ENCODE measurements at regions not wholly inside any gene's neighbourhood (a gene's known extent, or its start where the extent isn't known, plus 50 kb on each side); places are given as distances from the start of the nearest gene placed in this dataset.

DNA sequence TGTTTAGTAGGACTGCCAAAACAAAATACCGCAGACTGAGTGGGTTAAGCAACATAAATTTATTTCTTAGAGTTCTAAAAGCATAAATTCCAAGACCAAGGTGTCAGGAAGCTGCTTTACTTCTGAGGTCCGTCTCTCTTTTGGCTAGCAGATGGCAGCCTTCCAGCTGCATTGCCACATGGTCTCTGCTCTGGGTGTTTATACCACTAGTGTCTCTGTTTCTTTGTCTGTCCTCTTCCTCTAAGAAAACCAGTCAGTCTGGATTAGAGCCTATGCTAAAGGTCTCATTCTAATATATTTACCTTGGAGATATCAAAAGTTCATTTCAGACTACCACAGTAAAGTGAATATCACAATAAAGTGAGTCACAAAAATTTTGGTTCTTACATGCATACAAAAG lies 519.8 kb downstream of the COL11A1 start:
- H4K20me1 ChIP-seq (ENCODE audit: insufficient read depth) = no peaks in the 10 kb centered on the region
- TF ChIP-seq SMC3 (conservative IDR thresholded peaks at IDR 0.05; ENCODE audit: poor library complexity) (no peak), EP300 (conservative IDR thresholded peaks at IDR 0.05; ENCODE audit: poor library complexity, severe bottlenecking) (no peak), EZH2 (IDR thresholded peaks at IDR 0.05; ENCODE audit: borderline replicate concordance, insufficient read depth, low read length, poor library complexity, severe bottlenecking) (no peak), TAF1 (IDR thresholded peaks at IDR 0.05; ENCODE audit: low read depth) (no peak), POLR2AphosphoS5 (IDR thresholded peaks at IDR 0.05) (no peak)
- no peaks in the 10 kb centered on the region for H3K9me3 ChIP-seq (ENCODE audit: low read length)
- no peak overlapping the region for H3K27ac ChIP-seq (ENCODE audit: low read length)
- no peak overlapping the region for H2AFZ ChIP-seq (ENCODE audit: low read depth, low read length)
- no peak overlapping the region for H3K4me3 ChIP-seq (ENCODE audit: low read length)
- H3K9ac ChIP-seq (ENCODE audit: low read length) = no peak overlapping the region
- H3K79me2 ChIP-seq (replicated peaks; ENCODE audit: insufficient read depth, low read length) = no peaks in the 10 kb centered on the region
- no peaks in the 10 kb centered on the region for H3K36me3 ChIP-seq (ENCODE audit: insufficient read depth, low read length)
- no peaks in the 10 kb centered on the region for H3K27me3 ChIP-seq (ENCODE audit: insufficient read depth, low read depth, low read length)
- no peaks in the 10 kb centered on the region for H3K9me2 ChIP-seq (ENCODE audit: insufficient read depth, low read length)
- H3K4me2 ChIP-seq (ENCODE audit: low read length) = no peak overlapping the region
- H3F3A ChIP-seq (ENCODE audit: insufficient read depth, low read length, poor library complexity, severe bottlenecking) = no peaks in the 10 kb centered on the region

DNA sequence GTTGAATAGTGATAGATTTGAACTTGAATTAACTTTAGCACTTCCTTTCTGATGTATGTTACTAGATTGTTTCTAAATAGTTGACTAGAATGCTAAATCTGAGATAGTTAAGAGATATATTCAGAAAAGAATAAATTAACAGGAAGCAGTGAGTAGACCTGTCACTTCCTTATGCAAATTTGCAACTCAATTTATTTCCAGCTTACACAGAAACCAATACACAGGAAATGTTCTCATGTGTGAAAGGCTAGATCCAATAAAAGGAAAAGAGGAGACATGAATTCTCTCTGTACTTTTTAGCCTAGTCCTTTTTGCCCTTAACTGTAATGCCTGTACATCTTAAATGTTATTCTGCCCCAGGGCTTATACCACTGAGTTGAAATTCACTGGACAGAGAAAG lies 522.3 kb downstream of the COL11A1 start:
- no peaks in the 10 kb centered on the region for H3K27me3 ChIP-seq (ENCODE audit: insufficient read depth, low read depth, low read length)
- no peak overlapping the region for H3K9ac ChIP-seq (ENCODE audit: low read length)
- H3K79me2 ChIP-seq (replicated peaks; ENCODE audit: insufficient read depth, low read length) = no peaks in the 10 kb centered on the region
- H3K4me2 ChIP-seq (ENCODE audit: low read length) = no peak overlapping the region
- H2AFZ ChIP-seq (ENCODE audit: low read depth, low read length) = no peak overlapping the region
- H3K4me3 ChIP-seq (ENCODE audit: low read length) = no peak overlapping the region
- no peaks in the 10 kb centered on the region for H4K20me1 ChIP-seq (ENCODE audit: insufficient read depth)
- H3K9me2 ChIP-seq (ENCODE audit: insufficient read depth, low read length) = no peaks in the 10 kb centered on the region
- no peaks in the 10 kb centered on the region for H3K9me3 ChIP-seq (ENCODE audit: low read length)
- H3F3A ChIP-seq (ENCODE audit: insufficient read depth, low read length, poor library complexity, severe bottlenecking) = no peaks in the 10 kb centered on the region
- no peak overlapping the region for H3K27ac ChIP-seq (ENCODE audit: low read length)
- no peak for TF ChIP-seq CTCF (IDR thresholded peaks at IDR 0.05; ENCODE audit: poor library complexity, severe bottlenecking)
- TF ChIP-seq TAF1 (IDR thresholded peaks at IDR 0.05; ENCODE audit: low read depth) = no peak
- no peak for TF ChIP-seq EP300 (conservative IDR thresholded peaks at IDR 0.05; ENCODE audit: poor library complexity, severe bottlenecking)
- no peak for TF ChIP-seq RAD21 (conservative IDR thresholded peaks at IDR 0.05)
- TF ChIP-seq, protein P1, sequence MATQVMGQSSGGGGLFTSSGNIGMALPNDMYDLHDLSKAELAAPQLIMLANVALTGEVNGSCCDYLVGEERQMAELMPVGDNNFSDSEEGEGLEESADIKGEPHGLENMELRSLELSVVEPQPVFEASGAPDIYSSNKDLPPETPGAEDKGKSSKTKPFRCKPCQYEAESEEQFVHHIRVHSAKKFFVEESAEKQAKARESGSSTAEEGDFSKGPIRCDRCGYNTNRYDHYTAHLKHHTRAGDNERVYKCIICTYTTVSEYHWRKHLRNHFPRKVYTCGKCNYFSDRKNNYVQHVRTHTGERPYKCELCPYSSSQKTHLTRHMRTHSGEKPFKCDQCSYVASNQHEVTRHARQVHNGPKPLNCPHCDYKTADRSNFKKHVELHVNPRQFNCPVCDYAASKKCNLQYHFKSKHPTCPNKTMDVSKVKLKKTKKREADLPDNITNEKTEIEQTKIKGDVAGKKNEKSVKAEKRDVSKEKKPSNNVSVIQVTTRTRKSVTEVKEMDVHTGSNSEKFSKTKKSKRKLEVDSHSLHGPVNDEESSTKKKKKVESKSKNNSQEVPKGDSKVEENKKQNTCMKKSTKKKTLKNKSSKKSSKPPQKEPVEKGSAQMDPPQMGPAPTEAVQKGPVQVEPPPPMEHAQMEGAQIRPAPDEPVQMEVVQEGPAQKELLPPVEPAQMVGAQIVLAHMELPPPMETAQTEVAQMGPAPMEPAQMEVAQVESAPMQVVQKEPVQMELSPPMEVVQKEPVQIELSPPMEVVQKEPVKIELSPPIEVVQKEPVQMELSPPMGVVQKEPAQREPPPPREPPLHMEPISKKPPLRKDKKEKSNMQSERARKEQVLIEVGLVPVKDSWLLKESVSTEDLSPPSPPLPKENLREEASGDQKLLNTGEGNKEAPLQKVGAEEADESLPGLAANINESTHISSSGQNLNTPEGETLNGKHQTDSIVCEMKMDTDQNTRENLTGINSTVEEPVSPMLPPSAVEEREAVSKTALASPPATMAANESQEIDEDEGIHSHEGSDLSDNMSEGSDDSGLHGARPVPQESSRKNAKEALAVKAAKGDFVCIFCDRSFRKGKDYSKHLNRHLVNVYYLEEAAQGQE (IDR thresholded peaks at IDR 0.05; ENCODE audit: borderline replicate concordance) = no peak
- TF ChIP-seq EZH2 (IDR thresholded peaks at IDR 0.05; ENCODE audit: borderline replicate concordance, insufficient read depth, low read length, poor library complexity, severe bottlenecking) = no peak
- TF ChIP-seq POLR2AphosphoS5 (IDR thresholded peaks at IDR 0.05) = no peak
- no peak for TF ChIP-seq SMC3 (conservative IDR thresholded peaks at IDR 0.05; ENCODE audit: poor library complexity)
- no peak for TF ChIP-seq MXI1 (conservative IDR thresholded peaks at IDR 0.05; ENCODE audit: poor library complexity, severe bottlenecking)
- H3K36me3 ChIP-seq (ENCODE audit: insufficient read depth, low read length) = no peaks in the 10 kb centered on the region

Data from neural cell (in vitro differentiated cells).